GM12878 (cell line): ENCODE measurements at regions not wholly inside any gene's neighbourhood (a gene's known extent, or its start where the extent isn't known, plus 50 kb on each side); places are given as distances from the start of the nearest gene placed in this dataset.

Experiments used
- ATAC-seq: fragments of 200-7000 bp; cut with Tn5 transposase; 3 replicates; pipeline ENCODE4 v1.9.1; 2020; ENCODE audit warnings: mild to moderate bottlenecking, moderate library complexity
- BruUV-seq: library from RNA; stranded (reverse); fragments of 400-500 nt; replicated peaks from 2 replicates; lab custom pipeline; 2021; lab: Mats Ljungman, UMichigan
- CTCF ChIA-PET: fragments of 300-600 bp; sonication (Branson Sonifier 250); formaldehyde crosslinking; extraction: SDS; loops from one replicate; lab custom pipeline; 2021; ENCODE audit warnings: inconsistent platforms; lab: Yijun Ruan, JAX
- POLR2A ChIA-PET: fragments of 350-600 bp; formaldehyde crosslinking; extraction: SDS; loops from one replicate; lab custom pipeline; 2021; ENCODE audit warnings: inconsistent platforms; lab: Charles Lee
- RAD21 ChIA-PET: fragments of 300-600 bp; sonication (Branson Sonifier 250); formaldehyde crosslinking; loops from one replicate; lab custom pipeline; 2023; ENCODE audit warnings: antibody characterized with exemption; ENCODE audit not compliant: unreplicated experiment; lab: Charles Lee
- SMC1A ChIA-PET: fragments of 300-600 bp; sonication (Branson Sonifier 250); formaldehyde crosslinking; loops from one replicate; lab custom pipeline; 2023; ENCODE audit not compliant: unreplicated experiment, uncharacterized antibody; lab: Charles Lee
- DNase-seq: peaks from one replicate; pipeline ENCODE4 v3.0.0-alpha.2; 2011; ENCODE audit warnings: low read depth, low spot score
- FAIRE-seq: peaks from 3 replicates; lab custom pipeline; 2011; peaks lifted over from hg19 to GRCh38; lab: Jason Lieb, UNC
- H2AFZ ChIP-seq: 2 replicates; pipeline ENCODE4 v1.6.0; 2011; ENCODE audit warnings: low read depth, low read length, control low read depth; ENCODE audit not compliant: control insufficient read depth
- H3K27ac ChIP-seq: 2 replicates; pipeline ENCODE4 v1.5.1; 2011; ENCODE audit warnings: control low read depth; ENCODE audit not compliant: control insufficient read depth, insufficient read depth
- H3K27me3 ChIP-seq, 2 experiments: replicated peaks in 1 of 2; 2 replicates each; pipeline versions ENCODE4 v1.6.0 to v1.6.1; 2011; ENCODE audit warnings: low read length in 1 of 2; ENCODE audit not compliant: control insufficient read depth in 2 of 2, insufficient read depth in 2 of 2
- H3K36me3 ChIP-seq, 2 experiments: 2 replicates each; pipeline ENCODE4 v1.5.1; 2011; ENCODE audit warnings: low read length in 1 of 2; ENCODE audit not compliant: control insufficient read depth in 2 of 2, insufficient read depth in 2 of 2
- H3K4me1 ChIP-seq: 2 replicates; pipeline ENCODE4 v1.6.1; 2011; ENCODE audit warnings: mild to moderate bottlenecking, low read length, moderate library complexity, mixed read lengths; ENCODE audit not compliant: control insufficient read depth, insufficient read depth
- H3K4me2 ChIP-seq: 2 replicates; pipeline ENCODE4 v1.6.0; 2011; ENCODE audit warnings: control low read depth; ENCODE audit not compliant: control insufficient read depth, insufficient read depth
- H3K4me3 ChIP-seq: fragments of 200-600 bp; sonication (generic); 2 replicates; pipeline ENCODE4 v1.5.1; 2016
- H3K79me2 ChIP-seq: 2 replicates; pipeline ENCODE4 v1.6.0; 2011; ENCODE audit warnings: low read length; ENCODE audit not compliant: control insufficient read depth, insufficient read depth
- H3K9ac ChIP-seq: 2 replicates; pipeline ENCODE4 v1.8.0; 2011; ENCODE audit warnings: low read length, control low read depth, mixed read lengths; ENCODE audit not compliant: control insufficient read depth, insufficient read depth
- H3K9me3 ChIP-seq: replicated peaks from 3 replicates; pipeline ENCODE4 v1.5.1; 2011; ENCODE audit warnings: mild to moderate bottlenecking, low read length; ENCODE audit not compliant: control insufficient read depth, insufficient read depth
- H4K20me1 ChIP-seq: 2 replicates; pipeline ENCODE4 v1.6.0; 2011; ENCODE audit not compliant: control insufficient read depth, insufficient read depth
- CHD2 ChIP-seq: IDR thresholded peaks from 2 replicates; pipeline ENCODE4 v1.6.1; 2011; ENCODE audit warnings: low read depth, low read length, improper control_type of control experiment, borderline replicate concordance
- CHD4 ChIP-seq: fragments of 200-600 bp; sonication (generic); IDR thresholded peaks from 2 replicates; pipeline ENCODE4 v1.6.1; 2016; ENCODE audit warnings: mild to moderate bottlenecking
- EP300 ChIP-seq, 2 experiments: fragments of 150-350 bp in 1 of 2; IDR thresholded peaks; 2 replicates each; pipeline ENCODE4 v1.6.1; 2011 to 2012; ENCODE audit warnings: low read depth in 2 of 2, low read length in 2 of 2, borderline replicate concordance in 1 of 2, improper control_type of control experiment in 1 of 2, inconsistent platforms in 1 of 2; ENCODE audit not compliant: control insufficient read depth in 1 of 2
- IRF4 ChIP-seq: IDR thresholded peaks from 2 replicates; pipeline ENCODE4 v1.6.1; 2011; ENCODE audit warnings: low read depth, low read length
- MEF2A ChIP-seq: IDR thresholded peaks from 2 replicates; pipeline ENCODE4 v1.6.1; 2011; ENCODE audit warnings: low read depth, mild to moderate bottlenecking, low read length, moderate library complexity; ENCODE audit not compliant: insufficient read depth
- NR2C2 ChIP-seq: IDR thresholded peaks from 2 replicates; pipeline ENCODE4 v1.6.1; 2011; ENCODE audit warnings: borderline replicate concordance, low read depth; ENCODE audit not compliant: control insufficient read depth, insufficient read length
- POLR2AphosphoS5 ChIP-seq: IDR thresholded peaks from 2 replicates; pipeline ENCODE4 v1.6.1; 2011; ENCODE audit warnings: mild to moderate bottlenecking, low read length, inconsistent platforms
- SP1 ChIP-seq: IDR thresholded peaks from one replicate; pipeline ENCODE4 v1.6.1; 2011; ENCODE audit warnings: low read depth, low read length
- SUPT20H ChIP-seq: IDR thresholded peaks from 2 replicates; pipeline ENCODE4 v1.6.1; 2011; ENCODE audit warnings: low read depth, mild to moderate bottlenecking, low read length, moderate library complexity, borderline replicate concordance; ENCODE audit not compliant: control insufficient read depth
- TBL1XR1 ChIP-seq: IDR thresholded peaks from 2 replicates; pipeline ENCODE4 v1.6.1; 2012; ENCODE audit warnings: low read depth, low read length, improper control_type of control experiment
- ZZZ3 ChIP-seq: IDR thresholded peaks from 2 replicates; pipeline ENCODE4 v1.6.1; 2011; ENCODE audit warnings: low read depth; ENCODE audit not compliant: control insufficient read depth, insufficient read length
- WGBS: methylation state at CpG from one replicate; pipeline ENCODE4 v1.1.6; 2016; ENCODE audit warnings: low lambda C conversion rate; ENCODE audit not compliant: insufficient replicate concordance, insufficient coverage; ENCODE audit errors: missing lambda C conversion rate; 5-methylcytosine and 5-hydroxymethylcytosine counted together
- in situ Hi-C: fragments of 300-500 bp; cut with MboI; formaldehyde crosslinking; loops from 9 replicates; pipeline ENCODE4 v1.14.3; 2018; ENCODE audit warnings: mixed read lengths
- intact Hi-C: fragments of 100-400 bp; cut with micrococcal nuclease; formaldehyde crosslinking; loops from one replicate; pipeline ENCODE4 v1.14.2; 2022; ENCODE audit not compliant: unreplicated experiment
- TF ChIP-seq, protein P1 (sequence below): fragments of 450-650 bp; IDR thresholded peaks from 2 replicates; pipeline ENCODE4 v1.6.1; 2018; ENCODE audit warnings: borderline replicate concordance, mild to moderate bottlenecking; ENCODE audit not compliant: partially characterized antibody
- TF ChIP-seq, protein P2 (sequence below): fragments of 450-650 bp; formaldehyde crosslinking; IDR thresholded peaks from 2 replicates; pipeline ENCODE4 v1.5.0; 2022; ENCODE audit warnings: mild to moderate bottlenecking, missing genetic modification characterization

DNA sequence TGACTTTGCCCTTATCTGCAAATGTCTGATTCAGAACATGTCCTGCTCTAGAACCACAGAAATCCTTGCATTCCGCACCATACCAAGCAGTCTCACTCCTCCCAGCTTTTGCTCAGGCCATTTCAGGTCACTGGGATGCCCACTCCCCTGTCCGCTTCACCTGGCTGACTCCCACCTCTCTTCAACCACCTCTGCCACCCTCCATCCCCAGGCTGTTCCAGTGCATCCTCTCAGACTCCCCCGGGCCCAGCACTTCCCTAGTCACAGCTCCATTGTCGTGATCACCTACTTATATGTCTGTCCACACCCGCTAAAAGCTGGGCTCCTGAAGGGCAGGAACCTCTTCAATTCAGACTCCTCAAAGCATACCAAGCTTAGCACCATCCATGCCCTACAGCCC, 58.4 kb upstream of the CDH5 start:
- ChIA-PET POLR2A (no interaction called here), CTCF (interaction anchor here (1.2 kb wide), 1 partner anchor 32 kb away, joined by 3 read pairs; no protein-coding TSS in a partner anchor)
- intact Hi-C loops = no loop called here

More for the DNA sequence above, 58.4 kb upstream of the CDH5 start:
- H3K9me3 ChIP-seq = no peaks in the 10 kb centered on the region
- no peak overlapping the region for H3K27ac ChIP-seq
- H3K79me2 ChIP-seq = no peaks in the 10 kb centered on the region
- no peak overlapping the region for H3K4me2 ChIP-seq
- no peak overlapping the region for H3K9ac ChIP-seq
- peaks cover 4 to 6% of the 10 kb centered on the region in 2 experiments; a peak in 3 of 4 replicates for H3K27me3 ChIP-seq
- no peaks in the 10 kb centered on the region for H4K20me1 ChIP-seq
- 20% methylated on average over 5 of the region's 5 CpGs for WGBS
- ChIA-PET SMC1A (no interaction called here), RAD21 (no interaction called here)
- FAIRE-seq (no peak), DNase-seq (no peak), ATAC-seq (no peak)
- in situ Hi-C loops = no loop called here
- TF ChIP-seq NR2C2 (no peak), MEF2A (no peak), ZZZ3 (no peak), SUPT20H (no peak), IRF4 (no peak), CHD2 (no peak), POLR2AphosphoS5 (no peak), EP300 (IDR thresholded peaks at IDR 0.05; ENCODE audit: borderline replicate concordance in 1 of 2, control insufficient read depth in 1 of 2, low read depth in 2 of 2, low read length in 2 of 2) (no peak), TBL1XR1 (no peak), SP1 (no peak), CHD4 (no peak)
- TF ChIP-seq, protein P1, sequence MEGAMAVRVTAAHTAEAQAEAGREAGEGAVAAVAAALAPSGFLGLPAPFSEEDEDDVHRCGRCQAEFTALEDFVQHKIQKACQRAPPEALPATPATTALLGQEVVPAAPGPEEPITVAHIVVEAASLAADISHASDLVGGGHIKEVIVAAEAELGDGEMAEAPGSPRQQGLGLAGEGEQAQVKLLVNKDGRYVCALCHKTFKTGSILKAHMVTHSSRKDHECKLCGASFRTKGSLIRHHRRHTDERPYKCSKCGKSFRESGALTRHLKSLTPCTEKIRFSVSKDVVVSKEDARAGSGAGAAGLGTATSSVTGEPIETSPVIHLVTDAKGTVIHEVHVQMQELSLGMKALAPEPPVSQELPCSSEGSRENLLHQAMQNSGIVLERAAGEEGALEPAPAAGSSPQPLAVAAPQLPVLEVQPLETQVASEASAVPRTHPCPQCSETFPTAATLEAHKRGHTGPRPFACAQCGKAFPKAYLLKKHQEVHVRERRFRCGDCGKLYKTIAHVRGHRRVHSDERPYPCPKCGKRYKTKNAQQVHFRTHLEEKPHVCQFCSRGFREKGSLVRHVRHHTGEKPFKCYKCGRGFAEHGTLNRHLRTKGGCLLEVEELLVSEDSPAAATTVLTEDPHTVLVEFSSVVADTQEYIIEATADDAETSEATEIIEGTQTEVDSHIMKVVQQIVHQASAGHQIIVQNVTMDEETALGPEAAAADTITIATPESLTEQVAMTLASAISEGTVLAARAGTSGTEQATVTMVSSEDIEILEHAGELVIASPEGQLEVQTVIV = no peak
- TF ChIP-seq, protein P2, sequence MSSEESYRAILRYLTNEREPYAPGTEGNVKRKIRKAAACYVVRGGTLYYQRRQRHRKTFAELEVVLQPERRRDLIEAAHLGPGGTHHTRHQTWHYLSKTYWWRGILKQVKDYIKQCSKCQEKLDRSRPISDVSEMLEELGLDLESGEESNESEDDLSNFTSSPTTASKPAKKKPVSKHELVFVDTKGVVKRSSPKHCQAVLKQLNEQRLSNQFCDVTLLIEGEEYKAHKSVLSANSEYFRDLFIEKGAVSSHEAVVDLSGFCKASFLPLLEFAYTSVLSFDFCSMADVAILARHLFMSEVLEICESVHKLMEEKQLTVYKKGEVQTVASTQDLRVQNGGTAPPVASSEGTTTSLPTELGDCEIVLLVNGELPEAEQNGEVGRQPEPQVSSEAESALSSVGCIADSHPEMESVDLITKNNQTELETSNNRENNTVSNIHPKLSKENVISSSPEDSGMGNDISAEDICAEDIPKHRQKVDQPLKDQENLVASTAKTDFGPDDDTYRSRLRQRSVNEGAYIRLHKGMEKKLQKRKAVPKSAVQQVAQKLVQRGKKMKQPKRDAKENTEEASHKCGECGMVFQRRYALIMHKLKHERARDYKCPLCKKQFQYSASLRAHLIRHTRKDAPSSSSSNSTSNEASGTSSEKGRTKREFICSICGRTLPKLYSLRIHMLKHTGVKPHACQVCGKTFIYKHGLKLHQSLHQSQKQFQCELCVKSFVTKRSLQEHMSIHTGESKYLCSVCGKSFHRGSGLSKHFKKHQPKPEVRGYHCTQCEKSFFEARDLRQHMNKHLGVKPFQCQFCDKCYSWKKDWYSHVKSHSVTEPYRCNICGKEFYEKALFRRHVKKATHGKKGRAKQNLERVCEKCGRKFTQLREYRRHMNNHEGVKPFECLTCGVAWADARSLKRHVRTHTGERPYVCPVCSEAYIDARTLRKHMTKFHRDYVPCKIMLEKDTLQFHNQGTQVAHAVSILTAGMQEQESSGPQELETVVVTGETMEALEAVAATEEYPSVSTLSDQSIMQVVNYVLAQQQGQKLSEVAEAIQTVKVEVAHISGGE (CRISPR knock-in tag) = no peak
- H3K4me1 ChIP-seq = no peaks in the 10 kb centered on the region
- H3K4me3 ChIP-seq = no peak overlapping the region
- no peak overlapping the region for H2AFZ ChIP-seq
- H3K36me3 ChIP-seq = no peaks in the 10 kb centered on the region
- no TSS peak for BruUV-seq
